Lower lobe of right lung (tissue), 2 donors: ENCODE measurements at regions not wholly inside any gene's neighbourhood (a gene's known extent, or its start where the extent isn't known, plus 50 kb on each side); places are given as distances from the start of the nearest gene placed in this dataset.

ENCODE experiments used
- ATAC-seq, 2 donors: fragments of 200-7000 bp; cut with Tn5 transposase; one replicate each; pipeline ENCODE4 v1.9.1; 2020 to 2022; ENCODE audit warnings: mild to moderate bottlenecking in 2 of 2, moderate library complexity in 2 of 2
- DNase-seq: peaks from one replicate; pipeline ENCODE4 v3.0.0-alpha.2; 2020
- H3K27ac ChIP-seq: fragments of 200-600 bp; one replicate; pipeline ENCODE4 v1.8.0; 2022
- H3K27me3 ChIP-seq: fragments of 200-600 bp; one replicate; pipeline ENCODE4 v1.8.0; 2022; ENCODE audit warnings: low read depth
- H3K36me3 ChIP-seq: fragments of 200-600 bp; one replicate; pipeline ENCODE4 v1.8.0; 2022; ENCODE audit warnings: mild to moderate bottlenecking
- H3K4me1 ChIP-seq: fragments of 200-600 bp; one replicate; pipeline ENCODE4 v1.8.0; 2022
- H3K4me3 ChIP-seq: fragments of 200-600 bp; one replicate; pipeline ENCODE4 v1.8.0; 2022; ENCODE audit warnings: mild to moderate bottlenecking
- H3K9me3 ChIP-seq: fragments of 200-600 bp; one replicate; pipeline ENCODE4 v1.8.0; 2022
- intact Hi-C: fragments of 100-400 bp; cut with DNase I; formaldehyde crosslinking; loops from one replicate; pipeline ENCODE4 v1.11.0; 2022
- TF ChIP-seq, protein P1 (sequence below): fragments of 200-600 bp; IDR thresholded peaks from one replicate; pipeline ENCODE4 v1.8.0; 2022; ENCODE audit warnings: antibody characterized with exemption, mild to moderate bottlenecking
- donor health status: DM: no; HTN: yes; CAD: no; lungs with severe emphysema.

DNA sequence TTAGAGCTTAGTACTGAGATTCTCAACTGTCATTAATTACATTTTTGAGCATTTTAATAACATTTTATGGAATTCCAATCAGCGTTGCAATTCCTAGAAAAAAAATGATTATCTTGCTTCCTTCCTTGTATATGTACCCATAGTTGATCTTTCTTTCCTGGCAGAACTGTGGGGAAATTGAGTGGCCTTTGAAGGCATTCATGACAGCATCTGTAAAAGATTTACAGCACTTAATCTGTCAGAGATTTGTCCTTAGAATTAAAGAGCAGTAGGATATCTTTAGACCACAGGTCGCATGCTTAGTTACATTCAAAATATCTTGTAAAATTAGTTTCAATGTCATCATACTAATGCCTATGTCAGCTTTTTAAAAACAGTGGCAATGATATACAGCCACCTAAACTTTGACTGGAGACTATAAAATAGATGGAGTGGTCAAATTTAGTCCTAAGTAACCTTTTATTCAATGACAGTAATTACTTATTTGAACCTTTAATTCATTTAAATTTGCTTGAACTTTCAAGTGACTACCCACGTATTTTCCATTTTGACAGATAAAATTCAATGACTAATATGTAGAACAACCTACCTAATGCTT lies 692.0 kb downstream of the NCAM2 start:
- no peaks in the 10 kb centered on the region for H3K27me3 ChIP-seq
- no peak overlapping the region for H3K27ac ChIP-seq
- no peak overlapping the region for H3K4me3 ChIP-seq
- no peaks in the 10 kb centered on the region for H3K4me1 ChIP-seq
- no peaks in the 10 kb centered on the region for H3K9me3 ChIP-seq
- intact Hi-C loops, result no loop called here
- DNase-seq (no peak), ATAC-seq (no peak)
- no peaks in the 10 kb centered on the region for H3K36me3 ChIP-seq
- TF ChIP-seq, protein P1, sequence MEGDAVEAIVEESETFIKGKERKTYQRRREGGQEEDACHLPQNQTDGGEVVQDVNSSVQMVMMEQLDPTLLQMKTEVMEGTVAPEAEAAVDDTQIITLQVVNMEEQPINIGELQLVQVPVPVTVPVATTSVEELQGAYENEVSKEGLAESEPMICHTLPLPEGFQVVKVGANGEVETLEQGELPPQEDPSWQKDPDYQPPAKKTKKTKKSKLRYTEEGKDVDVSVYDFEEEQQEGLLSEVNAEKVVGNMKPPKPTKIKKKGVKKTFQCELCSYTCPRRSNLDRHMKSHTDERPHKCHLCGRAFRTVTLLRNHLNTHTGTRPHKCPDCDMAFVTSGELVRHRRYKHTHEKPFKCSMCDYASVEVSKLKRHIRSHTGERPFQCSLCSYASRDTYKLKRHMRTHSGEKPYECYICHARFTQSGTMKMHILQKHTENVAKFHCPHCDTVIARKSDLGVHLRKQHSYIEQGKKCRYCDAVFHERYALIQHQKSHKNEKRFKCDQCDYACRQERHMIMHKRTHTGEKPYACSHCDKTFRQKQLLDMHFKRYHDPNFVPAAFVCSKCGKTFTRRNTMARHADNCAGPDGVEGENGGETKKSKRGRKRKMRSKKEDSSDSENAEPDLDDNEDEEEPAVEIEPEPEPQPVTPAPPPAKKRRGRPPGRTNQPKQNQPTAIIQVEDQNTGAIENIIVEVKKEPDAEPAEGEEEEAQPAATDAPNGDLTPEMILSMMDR, result no peak

DNA sequence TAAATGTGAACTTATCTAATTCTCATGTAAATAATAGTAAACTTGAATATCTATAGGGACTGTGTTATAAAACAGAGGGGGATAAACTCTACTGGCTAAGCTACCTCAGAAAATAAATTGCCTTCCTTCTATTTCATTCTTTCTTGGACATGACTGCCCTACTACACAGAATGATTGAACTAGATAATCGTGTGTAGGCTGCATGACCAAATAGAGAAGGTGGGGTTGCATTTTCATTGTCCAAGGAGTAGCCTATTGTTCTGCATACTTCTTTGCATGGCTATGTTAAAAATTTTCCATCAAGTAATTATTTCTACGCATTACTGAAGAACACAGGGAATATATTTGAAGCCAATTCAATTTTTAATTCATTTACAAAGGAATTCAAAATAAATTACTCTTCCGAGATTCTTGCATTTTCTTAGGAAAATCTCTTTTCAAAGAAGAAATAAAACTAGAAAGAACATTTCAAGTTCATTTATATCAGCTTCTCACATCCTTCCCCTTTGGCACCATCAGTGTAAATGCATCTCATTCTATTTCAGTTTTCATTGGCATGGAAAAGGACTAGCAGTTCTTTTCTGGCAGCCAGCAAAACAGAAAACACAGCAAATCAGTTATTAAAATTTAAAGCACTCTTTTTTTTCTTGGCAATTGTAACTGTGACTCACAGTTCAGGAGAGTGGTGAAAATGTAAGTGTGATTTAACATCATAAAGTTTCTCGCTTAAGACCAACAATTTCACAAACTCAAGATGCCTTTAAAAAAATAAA lies 714.7 kb downstream of the NCAM2 start:
- ATAC-seq, result no peak
- no peaks in the 10 kb centered on the region for H3K4me1 ChIP-seq

DNA sequence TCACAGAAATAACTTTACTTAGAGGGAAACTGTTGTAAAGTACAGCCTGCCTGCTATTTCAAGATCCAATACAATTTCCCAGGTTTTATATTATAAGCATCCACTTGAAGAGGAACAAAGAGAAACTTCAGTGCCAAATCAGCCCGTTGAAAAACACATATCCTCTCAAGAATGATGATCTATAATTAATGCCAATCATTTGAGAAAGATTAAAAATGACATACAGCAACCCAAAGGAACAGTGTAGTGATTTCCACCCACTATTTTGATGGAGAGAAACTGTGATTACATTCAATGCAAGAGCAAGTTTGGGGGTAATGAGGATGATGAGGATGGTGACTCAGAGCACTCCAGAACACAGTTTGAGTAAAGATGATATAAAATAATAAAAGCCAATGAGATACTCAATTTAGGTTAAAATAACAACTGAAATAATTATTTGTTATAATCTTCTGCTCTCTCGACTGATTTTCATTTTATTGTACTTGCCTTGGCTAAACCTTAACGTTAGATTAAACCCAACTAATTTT lies 715.5 kb downstream of the NCAM2 start:
- Histone ChIP-seq H3K4me1 (no peaks in the 10 kb centered on the region), H3K27me3 (no peaks in the 10 kb centered on the region), H3K27ac (no peak overlapping the region), H3K9me3 (no peaks in the 10 kb centered on the region), H3K36me3 (no peaks in the 10 kb centered on the region), H3K4me3 (no peak overlapping the region)
- no peak for ATAC-seq
- TF ChIP-seq, protein P1, result no peak
- intact Hi-C loops, result no loop called here
- DNase-seq, result no peak

More for the DNA sequence above, 714.7 kb downstream of the NCAM2 start:
- intact Hi-C loops, result no loop called here
- no peaks in the 10 kb centered on the region for H3K27me3 ChIP-seq
- TF ChIP-seq, protein P1, result no peak
- H3K4me3 ChIP-seq, result no peak overlapping the region
- no peak for DNase-seq
- no peak overlapping the region for H3K27ac ChIP-seq
- no peaks in the 10 kb centered on the region for H3K36me3 ChIP-seq
- no peaks in the 10 kb centered on the region for H3K9me3 ChIP-seq

GRCh38 chr21:21714426-21714825 lies 716.2 kb downstream of the NCAM2 start:
- H3K27ac ChIP-seq, result no peak overlapping the region
- H3K27me3 ChIP-seq, result no peaks in the 10 kb centered on the region
- no peak overlapping the region for H3K4me3 ChIP-seq
- ATAC-seq (no peak), DNase-seq (no peak)
- TF ChIP-seq, protein P1, result no peak
- no peaks in the 10 kb centered on the region for H3K9me3 ChIP-seq
- intact Hi-C loops, result no loop called here
- no peaks in the 10 kb centered on the region for H3K36me3 ChIP-seq
- H3K4me1 ChIP-seq, result no peaks in the 10 kb centered on the region

DNA sequence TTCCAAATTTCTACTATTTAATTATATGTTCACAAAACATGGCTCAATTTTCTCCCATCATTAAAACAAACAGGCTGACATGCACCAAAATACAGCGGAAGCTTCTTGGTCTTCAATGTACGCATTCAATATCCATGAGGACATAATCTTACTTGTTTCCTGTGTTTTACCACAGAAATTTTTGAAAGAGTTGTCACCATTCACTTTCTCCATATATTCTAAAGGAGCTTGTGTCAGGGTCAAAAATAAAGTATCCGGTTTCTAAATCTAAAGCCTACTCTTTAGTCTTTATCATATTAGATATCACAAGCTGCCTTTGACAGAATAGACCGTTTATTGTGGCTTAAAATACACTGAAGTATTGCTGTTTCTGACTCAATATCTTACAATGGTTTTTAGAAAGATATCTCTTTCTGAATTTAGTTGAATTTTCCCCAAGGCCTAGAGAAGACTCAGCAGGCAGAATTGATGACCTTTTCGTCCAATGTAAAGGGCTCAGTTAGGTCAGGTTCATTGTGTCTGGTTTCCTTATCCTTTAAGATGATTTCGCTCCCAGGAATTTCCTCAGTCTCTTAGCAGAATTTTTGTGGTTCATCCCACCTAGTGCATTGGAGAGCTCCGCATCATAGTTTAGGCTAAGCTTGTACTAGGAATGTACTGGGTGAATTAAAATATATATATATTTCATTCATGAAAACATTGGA lies 717.2 kb downstream of the NCAM2 start:
- H3K27me3 ChIP-seq, result no peaks in the 10 kb centered on the region
- intact Hi-C loops, result no loop called here
- ATAC-seq (no peak), DNase-seq (no peak)
- H3K4me1 ChIP-seq, result no peaks in the 10 kb centered on the region
- H3K36me3 ChIP-seq, result no peaks in the 10 kb centered on the region
- TF ChIP-seq, protein P1, result no peak
- no peak overlapping the region for H3K27ac ChIP-seq
- no peak overlapping the region for H3K4me3 ChIP-seq
- H3K9me3 ChIP-seq, result no peaks in the 10 kb centered on the region
